HepG2 (cell line): ENCODE measurements at regions not wholly inside any gene's neighbourhood (a gene's known extent, or its start where the extent isn't known, plus 50 kb on each side); places are given as distances from the start of the nearest gene placed in this dataset.
A peak's percentile ranks its signal among the peaks of the same experiment; 100 is the strongest.

Experiments used
- ATF1 ChIP-seq: IDR thresholded peaks from 2 replicates; pipeline ENCODE4 v1.6.1; 2016; ENCODE audit warnings: mild to moderate bottlenecking, control low read depth
- ATF5 ChIP-seq: sonication (generic); formaldehyde crosslinking; IDR thresholded peaks from 2 replicates; pipeline ENCODE4 v1.4.0; 2020; ENCODE audit warnings: mild to moderate bottlenecking, low read depth, missing genetic modification reagents
- GABPA ChIP-seq, 2 experiments: IDR thresholded peaks; 2 replicates each; pipeline ENCODE4 v1.6.1; 2011 to 2016; ENCODE audit warnings: low read depth in 2 of 2, low read length in 1 of 2, missing biosample characterization in 1 of 2, missing genetic modification characterization in 1 of 2
- HMG20B ChIP-seq: conservative IDR thresholded peaks from 2 replicates; pipeline ENCODE4 v1.6.1; 2016; ENCODE audit warnings: missing genetic modification reagents, missing compliant biosample characterization
- HNRNPL ChIP-seq: fragments of 200-400 bp; formaldehyde crosslinking; IDR thresholded peaks from 2 replicates; pipeline ENCODE4 v1.6.1; 2017; ENCODE audit warnings: mild to moderate bottlenecking, low read depth, low read length
- JUNB ChIP-seq: sonication (generic); formaldehyde crosslinking; IDR thresholded peaks from 2 replicates; pipeline ENCODE4 v1.8.0; 2022; ENCODE audit warnings: missing genetic modification reagents, mild to moderate bottlenecking, borderline replicate concordance
- MBNL3 ChIP-seq: fragments of 250-450 bp; sonication (Bioruptor Pico); conservative IDR thresholded peaks from 2 replicates; pipeline ENCODE4 v1.8.0; 2022; ENCODE audit warnings: mild to moderate bottlenecking, inconsistent platforms
- MED1 ChIP-seq: sonication (generic); formaldehyde crosslinking; IDR thresholded peaks from 2 replicates; pipeline ENCODE4 v1.4.0; 2020; ENCODE audit warnings: missing genetic modification reagents
- NONO ChIP-seq, 2 experiments: fragments of 450-650 bp in 1 of 2; sonication (generic) in 1 of 2; formaldehyde crosslinking in 1 of 2; IDR thresholded peaks in 1 of 2; conservative IDR thresholded peaks in 1 of 2; 2 replicates each; pipeline versions ENCODE4 v1.6.1 to v1.8.0; 2017 to 2022; ENCODE audit warnings: mild to moderate bottlenecking in 1 of 2, missing genetic modification reagents in 1 of 2, moderate library complexity in 1 of 2
- REXO4 ChIP-seq: sonication (generic); formaldehyde crosslinking; IDR thresholded peaks from 2 replicates; pipeline ENCODE4 v1.8.0; 2022; ENCODE audit warnings: missing genetic modification reagents, mild to moderate bottlenecking, borderline replicate concordance
- SNAI1 ChIP-seq: sonication (generic); formaldehyde crosslinking; IDR thresholded peaks from 2 replicates; pipeline ENCODE4 v1.5.0; 2020; ENCODE audit warnings: mild to moderate bottlenecking, missing genetic modification reagents, borderline replicate concordance
- SPEN ChIP-seq: sonication (generic); formaldehyde crosslinking; IDR thresholded peaks from 2 replicates; pipeline ENCODE4 v1.5.1; 2020; ENCODE audit warnings: low read depth, mild to moderate bottlenecking, missing genetic modification reagents
- ZBTB43 ChIP-seq: sonication (generic); formaldehyde crosslinking; conservative IDR thresholded peaks from 2 replicates; pipeline ENCODE4 v1.4.0; 2020; ENCODE audit warnings: missing genetic modification reagents
- ZNF589 ChIP-seq: sonication (generic); formaldehyde crosslinking; conservative IDR thresholded peaks from 2 replicates; pipeline ENCODE4 v1.8.0; 2022; ENCODE audit warnings: mild to moderate bottlenecking, moderate library complexity, missing genetic modification reagents
- ZNF720 ChIP-seq: sonication (generic); formaldehyde crosslinking; IDR thresholded peaks from 2 replicates; pipeline ENCODE4 v1.4.0; 2020; ENCODE audit warnings: missing genetic modification reagents
- TF ChIP-seq, protein P1 (sequence below): sonication (generic); formaldehyde crosslinking; IDR thresholded peaks from 2 replicates; pipeline ENCODE4 v1.4.0; 2020; ENCODE audit warnings: mild to moderate bottlenecking, missing genetic modification reagents
- TF ChIP-seq, protein P2 (sequence below): IDR thresholded peaks from 2 replicates; pipeline ENCODE4 v1.6.1; 2016; ENCODE audit warnings: mild to moderate bottlenecking

DNA sequence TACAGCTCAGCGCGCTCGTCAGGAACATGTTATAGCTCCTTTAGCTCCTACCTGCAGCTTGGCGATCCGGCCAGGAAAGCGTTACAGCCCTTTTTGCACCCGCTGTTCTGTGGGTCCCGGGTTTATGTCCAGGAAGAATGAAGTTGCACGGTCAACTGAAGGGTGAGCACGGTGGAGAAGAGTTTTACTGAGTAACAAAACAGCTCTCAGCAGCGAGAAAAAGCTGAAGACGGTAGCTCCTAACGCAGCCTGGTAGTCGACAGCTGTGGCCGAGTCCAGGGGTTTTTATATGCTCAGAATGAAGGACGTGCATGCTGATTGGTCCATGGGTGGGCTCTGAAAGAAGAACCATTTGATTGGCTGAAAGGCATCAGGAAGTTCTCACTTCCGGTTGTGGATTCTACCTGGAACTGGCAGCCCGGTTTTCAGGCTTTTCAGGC is 1830.1 kb upstream of the NUDT12 start (continued):
- TF ChIP-seq, protein P1, sequence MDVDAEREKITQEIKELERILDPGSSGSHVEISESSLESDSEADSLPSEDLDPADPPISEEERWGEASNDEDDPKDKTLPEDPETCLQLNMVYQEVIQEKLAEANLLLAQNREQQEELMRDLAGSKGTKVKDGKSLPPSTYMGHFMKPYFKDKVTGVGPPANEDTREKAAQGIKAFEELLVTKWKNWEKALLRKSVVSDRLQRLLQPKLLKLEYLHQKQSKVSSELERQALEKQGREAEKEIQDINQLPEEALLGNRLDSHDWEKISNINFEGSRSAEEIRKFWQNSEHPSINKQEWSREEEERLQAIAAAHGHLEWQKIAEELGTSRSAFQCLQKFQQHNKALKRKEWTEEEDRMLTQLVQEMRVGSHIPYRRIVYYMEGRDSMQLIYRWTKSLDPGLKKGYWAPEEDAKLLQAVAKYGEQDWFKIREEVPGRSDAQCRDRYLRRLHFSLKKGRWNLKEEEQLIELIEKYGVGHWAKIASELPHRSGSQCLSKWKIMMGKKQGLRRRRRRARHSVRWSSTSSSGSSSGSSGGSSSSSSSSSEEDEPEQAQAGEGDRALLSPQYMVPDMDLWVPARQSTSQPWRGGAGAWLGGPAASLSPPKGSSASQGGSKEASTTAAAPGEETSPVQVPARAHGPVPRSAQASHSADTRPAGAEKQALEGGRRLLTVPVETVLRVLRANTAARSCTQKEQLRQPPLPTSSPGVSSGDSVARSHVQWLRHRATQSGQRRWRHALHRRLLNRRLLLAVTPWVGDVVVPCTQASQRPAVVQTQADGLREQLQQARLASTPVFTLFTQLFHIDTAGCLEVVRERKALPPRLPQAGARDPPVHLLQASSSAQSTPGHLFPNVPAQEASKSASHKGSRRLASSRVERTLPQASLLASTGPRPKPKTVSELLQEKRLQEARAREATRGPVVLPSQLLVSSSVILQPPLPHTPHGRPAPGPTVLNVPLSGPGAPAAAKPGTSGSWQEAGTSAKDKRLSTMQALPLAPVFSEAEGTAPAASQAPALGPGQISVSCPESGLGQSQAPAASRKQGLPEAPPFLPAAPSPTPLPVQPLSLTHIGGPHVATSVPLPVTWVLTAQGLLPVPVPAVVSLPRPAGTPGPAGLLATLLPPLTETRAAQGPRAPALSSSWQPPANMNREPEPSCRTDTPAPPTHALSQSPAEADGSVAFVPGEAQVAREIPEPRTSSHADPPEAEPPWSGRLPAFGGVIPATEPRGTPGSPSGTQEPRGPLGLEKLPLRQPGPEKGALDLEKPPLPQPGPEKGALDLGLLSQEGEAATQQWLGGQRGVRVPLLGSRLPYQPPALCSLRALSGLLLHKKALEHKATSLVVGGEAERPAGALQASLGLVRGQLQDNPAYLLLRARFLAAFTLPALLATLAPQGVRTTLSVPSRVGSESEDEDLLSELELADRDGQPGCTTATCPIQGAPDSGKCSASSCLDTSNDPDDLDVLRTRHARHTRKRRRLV (CRISPR knock-in tag) = no peak
- TF ChIP-seq SNAI1 (CRISPR knock-in tag) (0 out of 2 replicates have a peak, but pooled peaks have one; percentile 48), NONO (IDR thresholded peaks at IDR 0.05) (no peak), NONO (CRISPR knock-in tag; conservative IDR thresholded peaks at IDR 0.05) (no peak), MBNL3 (CRISPR knock-in tag) (no peak), GABPA (IDR thresholded peaks at IDR 0.05; ENCODE audit: low read depth, low read length) (no peak), GABPA (CRISPR knock-in tag; IDR thresholded peaks at IDR 0.05; ENCODE audit: low read depth) (peak; percentile 18; the same call in 1 of the 2 replicates), ZNF720 (CRISPR knock-in tag) (no peak), ATF5 (CRISPR knock-in tag) (no peak), JUNB (CRISPR knock-in tag) (no peak), HMG20B (CRISPR knock-in tag) (no peak), ZBTB43 (no peak), ATF1 (no peak), HNRNPL (no peak), SPEN (CRISPR knock-in tag) (no peak), ZNF589 (CRISPR knock-in tag) (no peak), REXO4 (CRISPR knock-in tag) (no peak), MED1 (no peak)
- TF ChIP-seq, protein P2, sequence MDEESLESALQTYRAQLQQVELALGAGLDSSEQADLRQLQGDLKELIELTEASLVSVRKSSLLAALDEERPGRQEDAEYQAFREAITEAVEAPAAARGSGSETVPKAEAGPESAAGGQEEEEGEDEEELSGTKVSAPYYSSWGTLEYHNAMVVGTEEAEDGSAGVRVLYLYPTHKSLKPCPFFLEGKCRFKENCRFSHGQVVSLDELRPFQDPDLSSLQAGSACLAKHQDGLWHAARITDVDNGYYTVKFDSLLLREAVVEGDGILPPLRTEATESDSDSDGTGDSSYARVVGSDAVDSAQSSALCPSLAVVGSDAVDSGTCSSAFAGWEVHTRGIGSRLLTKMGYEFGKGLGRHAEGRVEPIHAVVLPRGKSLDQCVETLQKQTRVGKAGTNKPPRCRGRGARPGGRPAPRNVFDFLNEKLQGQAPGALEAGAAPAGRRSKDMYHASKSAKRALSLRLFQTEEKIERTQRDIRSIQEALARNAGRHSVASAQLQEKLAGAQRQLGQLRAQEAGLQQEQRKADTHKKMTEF (CRISPR knock-in tag) = 0 out of 2 replicates have a peak, but pooled peaks have one; percentile 22
